HG03066 (cell line): ENCODE measurements at regions not wholly inside any gene's neighbourhood (a gene's known extent, or its start where the extent isn't known, plus 50 kb on each side); places are given as distances from the start of the nearest gene placed in this dataset.

Experiments used
- ATAC-seq: cut with Tn5 transposase; IDR thresholded peaks from one replicate; pipeline ENCODE4 v1.9.1; 2021; ENCODE audit warnings: low read depth; ENCODE audit not compliant: unreplicated experiment

GRCh38 chr6:109315341-109316110 lies 66.7 kb downstream of the CD164 start:
- ATAC-seq = no peak

GRCh38 chr6:109314313-109314712 lies 68.0 kb downstream of the CD164 start:
- ATAC-seq = no peak

- no peak for ATAC-seq
These were observed 69.1 kb downstream of the CD164 start for GRCh38 chr6:109313139-109313538.

- no peak for ATAC-seq
These were observed 70.8 kb downstream of the CD164 start for GRCh38 chr6:109311471-109311870.

- no peak for ATAC-seq
These were observed 72.3 kb downstream of the CD164 start for GRCh38 chr6:109309917-109310316.

- ATAC-seq = no peak
These were observed 74.2 kb downstream of the CD164 start for GRCh38 chr6:109308018-109308492.

GRCh38 chr6:109306733-109307132 lies 75.5 kb downstream of the CD164 start:
- no peak for ATAC-seq

GRCh38 chr6:109305028-109305427 lies 77.2 kb downstream of the CD164 start:
- ATAC-seq = no peak

- ATAC-seq = no peak
These were observed 77.8 kb downstream of the CD164 start for GRCh38 chr6:109304284-109305015.

GRCh38 chr6:109303640-109304283 lies 78.5 kb downstream of the CD164 start:
- no peak for ATAC-seq

- no peak for ATAC-seq
These were observed 79.1 kb downstream of the CD164 start for GRCh38 chr6:109303164-109303563.

- no peak for ATAC-seq
These were observed 80.1 kb downstream of the CD164 start for GRCh38 chr6:109302176-109302575.

- ATAC-seq = no peak
These were observed 80.8 kb downstream of the CD164 start for GRCh38 chr6:109301418-109301817.

GRCh38 chr6:109300874-109301273 lies 81.4 kb downstream of the CD164 start:
- ATAC-seq = no peak

- ATAC-seq = no peak
These were observed 82.3 kb downstream of the CD164 start for GRCh38 chr6:109299776-109300564.

GRCh38 chr6:109299265-109299607 lies 83.0 kb downstream of the CD164 start:
- no peak for ATAC-seq

- no peak for ATAC-seq
These were observed 83.5 kb downstream of the CD164 start for GRCh38 chr6:109298605-109299264.

GRCh38 chr6:109297406-109298110 lies 84.7 kb downstream of the CD164 start:
- no peak for ATAC-seq

GRCh38 chr6:109296971-109297372 lies 85.3 kb downstream of the CD164 start:
- no peak for ATAC-seq

GRCh38 chr6:109296452-109296851 lies 85.8 kb downstream of the CD164 start:
- no peak for ATAC-seq
